PC-9 (cell line): ENCODE measurements at regions not wholly inside any gene's neighbourhood (a gene's known extent, or its start where the extent isn't known, plus 50 kb on each side); places are given as distances from the start of the nearest gene placed in this dataset.

ENCODE experiments used
- EZH2 ChIP-seq: fragments of 200-600 bp; sonication (generic); IDR thresholded peaks from 2 replicates; pipeline ENCODE4 v1.8.0; 2017; ENCODE audit warnings: antibody characterized with exemption, low read depth
- TF ChIP-seq, protein P1 (sequence below): fragments of 200-600 bp; sonication (generic); conservative IDR thresholded peaks from 2 replicates; pipeline ENCODE4 v1.6.1; 2017; ENCODE audit warnings: mixed run types, antibody characterized with exemption, mild to moderate bottlenecking, moderate library complexity

DNA sequence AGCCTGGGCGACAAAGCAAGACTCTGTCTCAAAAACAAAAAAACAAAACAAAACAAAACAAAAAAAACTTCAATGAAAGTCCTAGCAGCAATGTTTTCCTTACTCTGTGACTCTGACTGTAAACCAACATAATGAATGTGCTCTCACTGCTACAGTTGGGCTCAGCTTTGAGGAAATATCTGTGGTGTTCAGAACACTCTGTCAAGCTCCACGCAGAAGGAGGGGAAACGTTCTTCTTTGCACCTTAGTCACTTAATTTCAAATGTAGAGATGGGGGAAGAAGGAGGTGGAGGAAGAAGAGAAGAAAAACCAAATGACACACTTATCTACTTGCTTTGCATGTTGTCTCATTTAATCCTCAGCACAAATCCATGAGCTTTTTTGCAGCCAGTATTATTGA is 107.1 kb upstream of the UBE3A start:
- TF ChIP-seq, protein P1, sequence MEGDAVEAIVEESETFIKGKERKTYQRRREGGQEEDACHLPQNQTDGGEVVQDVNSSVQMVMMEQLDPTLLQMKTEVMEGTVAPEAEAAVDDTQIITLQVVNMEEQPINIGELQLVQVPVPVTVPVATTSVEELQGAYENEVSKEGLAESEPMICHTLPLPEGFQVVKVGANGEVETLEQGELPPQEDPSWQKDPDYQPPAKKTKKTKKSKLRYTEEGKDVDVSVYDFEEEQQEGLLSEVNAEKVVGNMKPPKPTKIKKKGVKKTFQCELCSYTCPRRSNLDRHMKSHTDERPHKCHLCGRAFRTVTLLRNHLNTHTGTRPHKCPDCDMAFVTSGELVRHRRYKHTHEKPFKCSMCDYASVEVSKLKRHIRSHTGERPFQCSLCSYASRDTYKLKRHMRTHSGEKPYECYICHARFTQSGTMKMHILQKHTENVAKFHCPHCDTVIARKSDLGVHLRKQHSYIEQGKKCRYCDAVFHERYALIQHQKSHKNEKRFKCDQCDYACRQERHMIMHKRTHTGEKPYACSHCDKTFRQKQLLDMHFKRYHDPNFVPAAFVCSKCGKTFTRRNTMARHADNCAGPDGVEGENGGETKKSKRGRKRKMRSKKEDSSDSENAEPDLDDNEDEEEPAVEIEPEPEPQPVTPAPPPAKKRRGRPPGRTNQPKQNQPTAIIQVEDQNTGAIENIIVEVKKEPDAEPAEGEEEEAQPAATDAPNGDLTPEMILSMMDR: no peak
- no peak for TF ChIP-seq EZH2
